GM21515 (cell line): ENCODE measurements at regions not wholly inside any gene's neighbourhood (a gene's known extent, or its start where the extent isn't known, plus 50 kb on each side); places are given as distances from the start of the nearest gene placed in this dataset.

Experiments
- ATAC-seq: cut with Tn5 transposase; IDR thresholded peaks from one replicate; pipeline ENCODE4 v1.9.1; 2021; ENCODE audit not compliant: unreplicated experiment

GRCh38 chr2:193973781-193974180, 1683.2 kb upstream of the SLC39A10 start:
- ATAC-seq, result no peak

GRCh38 chr2:193966590-193966989, 1690.4 kb upstream of the SLC39A10 start:
- ATAC-seq, result no peak

GRCh38 chr2:193965263-193965662, 1691.8 kb upstream of the SLC39A10 start:
- no peak for ATAC-seq

- no peak for ATAC-seq
Measured at GRCh38 chr2:193963472-193964119, 1693.4 kb upstream of the SLC39A10 start.

- ATAC-seq, result no peak
Measured at GRCh38 chr2:193946806-193947205, 1710.2 kb upstream of the SLC39A10 start.

- no peak for ATAC-seq
Measured at GRCh38 chr2:193943406-193943960, 1713.5 kb upstream of the SLC39A10 start.

GRCh38 chr2:193935114-193935513, 1721.9 kb upstream of the SLC39A10 start:
- no peak for ATAC-seq

GRCh38 chr2:193929131-193929530, 1727.9 kb upstream of the SLC39A10 start:
- ATAC-seq, result no peak

- ATAC-seq, result no peak
Measured at GRCh38 chr2:193907561-193907960, 1712.8 kb upstream of the TMEFF2 start.

GRCh38 chr2:193900292-193900691, 1705.6 kb upstream of the TMEFF2 start:
- ATAC-seq, result no peak

- no peak for ATAC-seq
Measured at GRCh38 chr2:193895226-193895625, 1700.5 kb upstream of the TMEFF2 start.

- ATAC-seq, result no peak
Measured at GRCh38 chr2:193894081-193894480, 1699.3 kb upstream of the TMEFF2 start.

GRCh38 chr2:193891023-193891422, 1696.3 kb upstream of the TMEFF2 start:
- ATAC-seq, result no peak

- ATAC-seq, result no peak
Measured at GRCh38 chr2:193885419-193885818, 1690.7 kb upstream of the TMEFF2 start.

- no peak for ATAC-seq
Measured at GRCh38 chr2:193883820-193884219, 1689.1 kb upstream of the TMEFF2 start.

- ATAC-seq, result no peak
Measured at GRCh38 chr2:193876980-193877379, 1682.2 kb upstream of the TMEFF2 start.

GRCh38 chr2:193869564-193869963, 1674.8 kb upstream of the TMEFF2 start:
- ATAC-seq, result no peak

GRCh38 chr2:193868833-193869232, 1674.1 kb upstream of the TMEFF2 start:
- ATAC-seq, result no peak

- ATAC-seq, result no peak
Measured at GRCh38 chr2:193868132-193868531, 1673.4 kb upstream of the TMEFF2 start.

- ATAC-seq, result no peak
Measured at GRCh38 chr2:193867454-193867853, 1672.7 kb upstream of the TMEFF2 start.

GRCh38 chr2:193861557-193861956, 1666.8 kb upstream of the TMEFF2 start:
- no peak for ATAC-seq

GRCh38 chr2:193847991-193848390, 1653.3 kb upstream of the TMEFF2 start:
- no peak for ATAC-seq

GRCh38 chr2:193847130-193847529, 1652.4 kb upstream of the TMEFF2 start:
- ATAC-seq, result no peak
